Lower leg skin (tissue), 4 donors: ENCODE measurements at regions not wholly inside any gene's neighbourhood (a gene's known extent, or its start where the extent isn't known, plus 50 kb on each side); places are given as distances from the start of the nearest gene placed in this dataset.

Source experiments
- DNase-seq, 2 donors: peaks; one replicate each; pipeline ENCODE4 v3.0.0-alpha.2; 2019; ENCODE audit warnings: low spot score in 2 of 2
- H3K4me3 ChIP-seq: fragments of 200-600 bp; sonication (generic); 2 replicates; pipeline ENCODE4 v1.5.1; 2017; ENCODE audit warnings: mild to moderate bottlenecking, low read depth; ENCODE audit not compliant: poor library complexity, severe bottlenecking
- CTCF ChIP-seq, 3 donors: fragments of 450-650 bp; IDR thresholded peaks; one replicate each; pipeline ENCODE4 v1.5.1; 2016; ENCODE audit warnings: antibody characterized with exemption in 3 of 3, mild to moderate bottlenecking in 3 of 3, moderate library complexity in 2 of 3
- POLR2A ChIP-seq, 2 donors: fragments of 450-650 bp; IDR thresholded peaks; one replicate each; pipeline ENCODE4 v1.6.1; 2016 to 2017; ENCODE audit warnings: antibody characterized with exemption in 2 of 2, mild to moderate bottlenecking in 1 of 2, moderate library complexity in 1 of 2
- WGBS, 2 donors: methylation state at CpG; one replicate each; pipeline ENCODE4 v1.1.5; 2018; 5-methylcytosine and 5-hydroxymethylcytosine counted together
- intact Hi-C: fragments of 100-400 bp; cut with DNase I; formaldehyde crosslinking; loops from one replicate; pipeline ENCODE4 v1.15.0; 2023; ENCODE audit warnings: low total_unique reads

GRCh38 chr3:112740835-112741234 lies 99.9 kb upstream of the CCDC80 start:
- WGBS, 2 donors = 83 to 90% methylated on average over 4 of the region's 4 CpGs
- intact Hi-C loops = no loop called here
- TF ChIP-seq POLR2A (IDR thresholded peaks at IDR 0.05) (no peak), CTCF (IDR thresholded peaks at IDR 0.05) (no peak)
- no peak for DNase-seq
- no peak overlapping the region for H3K4me3 ChIP-seq

GRCh38 chr3:112739252-112739965 lies 98.5 kb upstream of the CCDC80 start:
- intact Hi-C loops = no loop called here
- 11 to 19% methylated on average over 1 of the region's 1 CpG for WGBS, 2 donors
- TF ChIP-seq CTCF (IDR thresholded peaks at IDR 0.05) (no peak), POLR2A (IDR thresholded peaks at IDR 0.05) (no peak)

GRCh38 chr3:112738366-112738765 lies 97.4 kb upstream of the CCDC80 start:
- no peak for DNase-seq
- H3K4me3 ChIP-seq = no peak overlapping the region
- TF ChIP-seq CTCF (IDR thresholded peaks at IDR 0.05) (no peak), POLR2A (IDR thresholded peaks at IDR 0.05) (no peak)
- intact Hi-C loops = no loop called here

More at GRCh38 chr3:112739252-112739965, 98.5 kb upstream of the CCDC80 start:
- DNase-seq = no peak
- no peak overlapping the region for H3K4me3 ChIP-seq

GRCh38 chr3:112736805-112737566 lies 96.0 kb upstream of the CCDC80 start:
- 87 to 90% methylated on average over 10 of the region's 10 CpGs for WGBS, 2 donors
- no peak for DNase-seq
- TF ChIP-seq CTCF (IDR thresholded peaks at IDR 0.05) (no peak), POLR2A (IDR thresholded peaks at IDR 0.05) (no peak)
- H3K4me3 ChIP-seq = no peak overlapping the region
- intact Hi-C loops = no loop called here

- intact Hi-C loops = no loop called here
- no peak for DNase-seq
- TF ChIP-seq POLR2A (IDR thresholded peaks at IDR 0.05) (no peak), CTCF (IDR thresholded peaks at IDR 0.05) (no peak)
- H3K4me3 ChIP-seq = no peak overlapping the region
- WGBS, 2 donors = 53 to 64% methylated on average over 5 of the region's 5 CpGs
Observed at GRCh38 chr3:112736386-112736785, 95.4 kb upstream of the CCDC80 start.
